HG02763 (cell line): ENCODE measurements at regions not wholly inside any gene's neighbourhood (a gene's known extent, or its start where the extent isn't known, plus 50 kb on each side); places are given as distances from the start of the nearest gene placed in this dataset.

ENCODE experiments used
- ATAC-seq: cut with Tn5 transposase; IDR thresholded peaks from one replicate; pipeline ENCODE4 v1.9.1; 2021; ENCODE audit warnings: mild to moderate bottlenecking, moderate library complexity; ENCODE audit not compliant: unreplicated experiment

- ATAC-seq = no peak
Observed at GRCh38 chr11:26025676-26026075, 306.3 kb upstream of the ANO3 start.

DNA sequence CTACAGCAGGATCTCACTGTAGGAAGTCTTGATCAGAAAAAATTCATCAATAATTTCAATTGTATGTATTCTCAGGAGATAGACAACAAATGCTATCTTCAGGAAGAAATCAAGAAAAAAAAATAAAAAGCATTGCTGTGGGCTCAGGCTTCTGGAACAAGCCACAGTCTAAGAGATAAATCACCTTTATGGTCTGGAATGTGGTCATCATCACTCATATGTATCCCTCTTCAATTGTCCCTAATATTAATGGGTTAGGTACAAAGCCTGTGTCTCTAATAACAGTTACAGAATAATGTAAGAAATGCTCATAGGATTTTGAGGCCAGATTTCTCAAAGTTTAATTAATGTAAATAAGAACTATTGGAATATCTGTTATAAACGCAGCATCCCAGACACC, 305.9 kb upstream of the ANO3 start:
- no peak for ATAC-seq

DNA sequence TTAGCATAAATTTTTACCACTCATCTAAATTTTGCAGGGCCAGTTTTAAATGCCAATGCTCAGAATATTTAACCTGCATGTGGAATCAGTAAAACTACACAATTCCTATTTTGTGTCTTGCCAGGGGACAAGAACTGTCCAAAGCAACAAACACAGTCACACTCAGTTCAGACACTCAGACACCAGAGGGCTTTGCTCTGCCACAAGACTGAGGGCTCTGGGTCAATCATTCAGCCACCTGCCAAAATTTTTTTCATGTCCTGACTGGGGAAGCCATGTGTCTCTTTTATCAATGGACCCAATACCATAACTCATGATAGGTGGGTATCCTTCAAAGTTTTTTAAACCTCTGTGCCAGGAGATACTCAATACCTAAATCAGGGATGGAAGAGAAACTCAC, 304.0 kb upstream of the ANO3 start:
- ATAC-seq = no peak

DNA sequence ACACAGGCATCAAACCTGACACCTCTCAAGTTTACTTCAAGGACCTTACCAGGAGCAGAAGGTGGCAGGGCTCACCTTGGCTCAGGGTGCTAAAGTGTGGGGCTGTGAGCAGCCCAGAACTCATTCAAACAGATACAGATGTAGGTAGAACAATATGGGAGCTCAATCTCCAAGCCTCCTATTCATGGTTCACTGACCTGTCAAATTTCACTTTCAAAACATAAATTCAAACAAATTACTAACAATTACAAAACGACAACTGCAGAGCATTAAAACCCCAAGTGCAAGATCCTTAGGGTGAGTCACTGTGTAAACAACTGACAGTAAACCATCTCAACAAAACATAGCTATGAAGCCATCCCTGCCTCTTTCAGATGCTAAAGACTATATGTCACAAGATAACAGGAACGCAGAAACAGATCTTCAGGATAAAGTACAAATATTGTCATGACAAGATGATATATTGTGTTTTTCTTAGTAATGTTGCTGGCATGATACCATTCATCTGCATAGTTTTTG, 303.5 kb upstream of the ANO3 start:
- ATAC-seq = no peak

DNA sequence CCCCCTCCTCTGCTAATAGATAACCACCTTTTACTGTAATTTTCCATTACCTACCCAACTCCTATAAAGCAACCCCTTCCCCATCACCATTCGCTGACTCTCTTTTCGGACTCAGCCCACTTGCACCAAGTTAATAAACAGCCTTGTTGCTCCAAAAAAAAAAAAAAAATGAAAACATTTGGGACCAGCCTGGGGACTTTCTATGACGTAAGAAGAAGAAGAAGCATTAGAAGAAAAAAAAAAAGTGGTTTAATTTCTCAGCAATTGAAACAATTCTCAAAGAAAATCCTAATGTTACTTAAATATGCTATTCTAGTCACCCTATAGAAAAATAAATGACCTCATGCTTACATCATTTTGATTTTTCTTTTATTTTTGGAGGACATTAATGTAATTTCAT, 301.5 kb upstream of the ANO3 start:
- no peak for ATAC-seq

DNA sequence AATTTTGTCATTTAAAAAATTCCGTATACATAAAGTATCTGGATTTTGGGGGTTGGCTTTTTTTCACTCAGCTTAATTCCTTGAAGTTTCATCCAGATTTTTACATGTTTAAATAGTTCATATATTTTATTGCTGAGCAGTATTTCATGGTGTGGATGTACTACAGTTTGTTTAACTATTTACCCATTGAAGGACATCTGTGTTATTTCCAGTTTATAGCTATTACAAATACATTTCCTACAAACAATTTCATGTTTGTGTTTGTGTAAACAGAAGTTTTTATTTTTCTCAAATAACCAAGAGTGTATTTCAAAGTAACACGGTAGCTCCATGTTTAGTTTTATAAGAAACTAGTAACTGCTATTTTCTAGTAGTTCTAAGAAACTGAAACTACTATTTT, 299.7 kb upstream of the ANO3 start:
- no peak for ATAC-seq

- no peak for ATAC-seq
Observed at GRCh38 chr11:26035696-26036095, 296.2 kb upstream of the ANO3 start.

DNA sequence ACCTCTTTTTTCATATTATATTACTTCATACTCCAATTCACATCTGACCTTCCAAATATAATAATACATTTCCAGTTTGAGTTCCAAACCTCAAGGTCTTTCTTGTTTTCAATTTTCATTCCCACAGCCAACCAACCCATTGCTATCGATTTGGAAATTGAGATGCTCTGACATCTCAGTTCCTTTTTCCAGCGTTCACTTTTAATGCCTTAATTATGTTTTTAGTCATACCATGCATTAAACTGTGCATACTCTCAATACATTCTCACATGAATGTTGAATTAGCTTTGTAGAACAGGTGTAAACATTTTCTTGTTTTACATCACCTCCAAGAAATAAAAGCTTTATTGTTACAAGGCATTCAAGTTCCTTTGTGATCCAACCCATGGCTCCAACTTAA, 294.2 kb upstream of the ANO3 start:
- no peak for ATAC-seq

DNA sequence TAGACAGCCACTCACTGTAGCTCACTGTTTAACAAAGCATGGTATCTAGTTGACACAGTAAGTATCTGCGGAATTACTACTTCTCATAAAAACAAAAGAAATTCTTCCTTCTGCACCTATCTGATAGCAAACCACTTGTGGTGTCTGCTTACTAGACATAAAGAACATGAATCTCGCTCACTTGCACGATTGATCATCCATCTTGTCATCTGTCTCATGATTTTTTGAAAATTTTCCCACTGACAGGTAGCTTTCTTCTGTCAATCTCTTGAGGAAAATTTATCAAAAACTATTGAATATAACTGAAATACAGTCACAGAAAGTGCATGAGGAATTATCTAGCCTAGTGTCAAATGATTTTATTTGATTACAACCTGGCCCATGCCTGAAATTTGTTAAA, 291.6 kb upstream of the ANO3 start:
- no peak for ATAC-seq

- no peak for ATAC-seq
Observed at GRCh38 chr11:26042113-26042512, 289.8 kb upstream of the ANO3 start.

GRCh38 chr11:26043665-26044064, 288.3 kb upstream of the ANO3 start:
- ATAC-seq = peak; percentile 71

DNA sequence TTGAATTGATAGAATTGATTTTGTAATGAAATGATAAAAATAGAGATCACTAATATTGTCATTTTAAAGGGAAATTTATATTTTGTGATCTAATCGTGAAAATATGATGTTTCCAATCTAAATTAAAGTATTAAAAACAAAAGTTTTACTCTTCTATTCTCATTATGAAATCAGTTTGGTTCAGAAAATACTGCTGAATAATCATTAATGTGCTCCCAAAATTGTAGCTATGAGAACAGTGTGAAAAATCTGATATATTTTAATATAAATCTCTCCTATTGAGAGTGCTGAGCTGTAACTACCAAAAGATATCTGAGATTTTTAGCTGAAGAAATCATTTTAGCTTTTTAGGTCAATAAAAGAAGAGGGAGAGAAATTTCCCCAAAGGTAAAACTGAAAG, 287.5 kb upstream of the ANO3 start:
- no peak for ATAC-seq

DNA sequence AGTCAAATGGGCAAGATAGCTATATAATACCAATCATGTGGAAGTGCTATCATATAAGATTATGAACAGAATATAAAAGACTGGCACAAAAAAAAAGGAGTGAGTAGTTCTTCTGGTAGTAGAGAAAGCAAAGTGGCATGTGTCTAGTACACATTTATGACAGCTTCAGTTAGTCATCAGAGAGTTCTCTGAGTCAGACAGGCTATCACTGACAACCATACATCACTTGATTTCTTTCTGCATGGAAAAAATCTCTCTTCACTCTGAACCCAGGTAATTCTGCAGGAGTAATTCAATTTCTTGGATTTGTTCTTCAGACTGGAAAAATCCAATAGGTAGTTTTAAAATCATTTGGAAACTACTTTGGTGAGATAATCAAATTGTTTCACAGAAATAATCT, 286.8 kb upstream of the ANO3 start:
- no peak for ATAC-seq

- no peak for ATAC-seq
Observed at GRCh38 chr11:26048271-26048670, 283.7 kb upstream of the ANO3 start.

DNA sequence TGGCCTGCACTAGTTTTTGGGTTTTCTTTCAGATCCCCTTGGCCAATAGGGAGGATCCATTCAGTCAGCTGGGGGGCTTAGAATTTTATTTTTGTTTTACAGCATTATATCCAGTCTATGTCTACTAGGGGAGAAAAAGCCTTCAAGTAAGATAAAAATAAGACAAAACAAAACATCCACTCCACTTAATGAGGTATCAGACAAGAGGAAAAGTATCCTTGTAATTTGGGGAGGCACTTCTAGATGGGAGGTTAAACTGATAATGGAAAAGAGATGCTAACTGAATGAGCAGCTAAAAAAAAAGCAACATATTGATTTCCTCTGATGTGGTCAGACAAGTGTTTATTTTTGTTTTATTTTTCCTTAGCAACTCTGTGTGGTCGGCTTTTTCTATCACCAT, 278.0 kb upstream of the ANO3 start:
- no peak for ATAC-seq

DNA sequence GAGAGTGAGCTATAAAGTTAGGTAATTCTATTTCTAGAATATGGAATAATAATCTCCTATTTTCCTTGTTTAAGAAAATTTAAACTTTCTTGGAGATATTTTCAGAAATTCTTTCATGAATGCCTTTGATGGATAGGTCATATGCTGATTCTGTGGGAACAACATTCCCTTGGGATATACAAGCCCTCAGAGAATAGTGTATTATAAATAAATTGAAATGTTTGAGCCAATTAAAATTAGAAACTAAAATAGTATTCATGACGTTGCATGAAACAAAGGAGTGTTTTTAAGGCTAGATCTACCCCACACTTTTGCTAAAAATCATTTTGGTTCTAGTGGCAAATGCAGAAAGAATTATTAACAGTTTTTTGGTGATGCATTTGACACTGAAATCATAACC, 269.3 kb upstream of the ANO3 start:
- ATAC-seq = no peak

- ATAC-seq = no peak
Observed at GRCh38 chr11:26063915-26064314, 268.0 kb upstream of the ANO3 start.

GRCh38 chr11:26065944-26066343, 266.0 kb upstream of the ANO3 start:
- no peak for ATAC-seq

DNA sequence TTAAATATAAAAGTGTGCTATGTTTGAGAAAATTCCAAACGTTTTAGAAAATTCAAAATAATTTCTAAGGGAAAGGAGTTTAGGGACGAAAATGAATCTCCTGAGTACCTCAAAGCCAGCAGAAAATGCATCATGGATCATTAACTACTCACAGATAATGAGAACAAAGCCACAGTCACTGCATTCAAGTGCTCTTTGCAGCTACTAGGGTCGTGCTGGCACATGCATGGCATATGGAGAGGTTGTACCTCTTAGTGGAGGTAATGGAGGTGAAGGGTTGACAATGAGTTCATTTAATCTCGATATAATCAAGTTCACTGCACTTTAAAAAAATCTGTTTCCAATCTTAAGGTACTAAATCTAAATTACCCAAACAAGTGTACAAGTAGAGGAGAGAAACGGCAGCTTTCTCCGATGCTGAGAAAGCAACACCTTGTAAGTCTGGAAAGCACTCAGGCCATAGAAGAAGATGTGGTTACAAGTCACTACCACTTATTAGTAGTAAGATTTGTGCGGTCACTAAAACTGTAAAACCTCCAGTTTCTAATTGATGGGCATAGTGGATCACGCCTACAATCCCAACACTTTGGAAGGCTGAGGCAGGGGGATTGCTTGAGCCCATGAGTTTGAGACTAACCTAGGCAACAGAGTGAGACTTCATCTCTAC, 261.1 kb upstream of the ANO3 start:
- no peak for ATAC-seq

DNA sequence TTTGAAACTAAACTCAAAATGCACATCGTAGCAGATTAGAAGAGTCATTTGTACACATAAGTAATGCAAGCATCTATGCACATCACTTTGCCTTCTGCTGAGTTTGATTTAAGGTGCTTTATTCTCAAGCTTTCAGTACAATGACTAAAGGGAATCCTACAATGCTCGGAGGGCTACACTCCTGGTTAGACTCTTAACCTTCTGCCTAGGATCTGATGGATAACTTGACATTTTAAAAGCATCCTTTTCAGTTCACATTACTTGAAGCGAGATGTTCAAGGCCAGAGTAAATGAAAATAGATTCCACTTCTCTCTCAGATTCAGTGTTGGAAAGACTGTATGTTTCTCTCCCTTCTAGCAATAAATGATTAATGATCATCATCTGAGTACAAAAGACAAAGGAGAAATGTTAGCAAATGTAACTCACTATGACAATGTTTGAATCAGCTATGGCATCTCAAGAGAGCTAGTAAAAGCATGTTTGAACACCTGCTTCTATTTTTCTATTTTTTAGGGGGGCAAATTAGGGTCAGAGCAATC, 259.2 kb upstream of the ANO3 start:
- ATAC-seq = no peak

GRCh38 chr11:26073646-26074045, 258.3 kb upstream of the ANO3 start:
- ATAC-seq = no peak

DNA sequence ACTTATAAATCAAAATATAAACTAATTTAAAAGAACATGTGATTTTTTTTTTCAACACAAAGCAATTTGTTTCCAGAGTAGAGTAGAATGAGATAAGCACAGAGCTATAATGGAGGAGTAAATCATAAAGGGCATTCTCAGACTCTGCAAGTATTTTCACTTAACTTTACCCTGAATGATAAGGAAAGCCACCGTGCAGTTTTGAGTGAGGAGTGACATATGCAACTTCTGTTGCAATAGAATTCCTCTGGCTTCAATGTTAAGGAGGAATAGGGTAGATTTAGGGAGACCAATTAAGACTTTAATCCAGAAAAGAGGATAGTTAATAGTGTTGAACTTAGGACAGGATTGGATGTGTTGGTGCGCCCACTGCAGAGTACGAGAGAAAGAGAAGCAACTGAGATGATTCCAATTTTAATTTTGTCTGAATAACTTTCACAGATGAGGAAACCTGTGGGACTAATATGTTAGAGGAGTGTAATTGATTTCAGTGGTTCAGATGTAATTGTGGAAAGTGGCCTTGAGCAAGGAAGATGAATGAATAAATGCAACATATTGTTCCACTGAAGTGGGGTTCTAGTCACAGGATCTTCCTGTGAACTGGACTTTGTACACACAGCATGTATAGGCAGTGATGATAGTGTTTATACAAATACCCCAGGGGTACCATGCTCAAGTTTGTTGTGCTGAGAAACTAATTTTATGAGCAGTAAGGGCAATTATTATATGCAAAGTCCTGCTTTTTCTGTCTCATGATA, 255.5 kb upstream of the ANO3 start:
- no peak for ATAC-seq
